ENCODE measurements at regions not wholly inside any gene's neighbourhood (a gene's known extent, or its start where the extent isn't known, plus 50 kb on each side); places are given as distances from the start of the nearest gene placed in this dataset.

DNA sequence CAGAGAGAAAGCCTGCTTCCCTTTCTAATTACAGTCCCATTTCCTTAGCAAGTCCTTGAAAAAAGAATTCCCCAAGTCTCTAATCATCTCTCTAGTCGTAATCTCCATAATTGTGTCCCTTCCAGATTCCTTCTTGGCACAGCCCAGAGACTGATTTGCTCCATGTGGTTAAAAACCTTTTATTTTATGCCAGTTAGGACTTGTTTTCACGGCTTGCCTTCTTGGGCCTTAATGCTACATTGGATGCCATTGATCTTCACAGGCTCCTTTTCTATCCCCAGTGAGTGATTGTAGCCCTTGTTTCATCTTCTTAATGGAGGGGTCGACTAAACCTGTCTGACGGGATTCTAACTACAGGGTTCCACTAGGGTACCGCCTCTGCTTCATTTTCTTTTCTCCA lies 650.6 kb upstream of the ARID1B start:
- TF ChIP-seq EZH2 (IDR thresholded peaks at IDR 0.05) (no peak), POLR2AphosphoS5 (IDR thresholded peaks at IDR 0.05; ENCODE audit: borderline replicate concordance, low read depth, low read length) (no peak), FOXP2 (optimal IDR thresholded peaks at IDR 0.05; ENCODE audit: control extremely low read depth, extremely low read length, insufficient read depth) (no peak)

All from SK-N-MC (cell line).